Osteoblast (primary cell): ENCODE measurements at regions not wholly inside any gene's neighbourhood (a gene's known extent, or its start where the extent isn't known, plus 50 kb on each side); places are given as distances from the start of the nearest gene placed in this dataset.

ENCODE experiments used
- DNase-seq: peaks from one replicate; pipeline ENCODE4 v3.0.0; 2011; ENCODE audit warnings: low spot score, mixed read lengths; ENCODE audit not compliant: insufficient read length; ENCODE audit errors: missing footprints
- H2AFZ ChIP-seq: 2 replicates; pipeline ENCODE4 v1.6.0; 2011; ENCODE audit warnings: mild to moderate bottlenecking, low read length
- H3K27ac ChIP-seq: 2 replicates; pipeline ENCODE4 v1.5.1; 2011; ENCODE audit warnings: mild to moderate bottlenecking, low read depth, low read length, moderate library complexity
- H3K27me3 ChIP-seq: 2 replicates; pipeline ENCODE4 v1.6.0; 2012; ENCODE audit warnings: mild to moderate bottlenecking, control low read depth, inconsistent platforms, low read length, moderate library complexity; ENCODE audit not compliant: insufficient read depth
- H3K36me3 ChIP-seq: 2 replicates; pipeline ENCODE4 v1.5.1; 2011; ENCODE audit warnings: mild to moderate bottlenecking, low read length, control low read depth, moderate library complexity; ENCODE audit not compliant: insufficient read depth
- H3K4me1 ChIP-seq: 2 replicates; pipeline ENCODE4 v1.5.1; 2011; ENCODE audit warnings: mild to moderate bottlenecking, low read length, control low read depth, moderate library complexity; ENCODE audit not compliant: insufficient read depth
- H3K4me2 ChIP-seq: 2 replicates; pipeline ENCODE4 v1.6.0; 2011; ENCODE audit warnings: mild to moderate bottlenecking, low read length; ENCODE audit not compliant: insufficient read depth
- H3K4me3 ChIP-seq: fragments of 200-600 bp; sonication (generic); 3 replicates; pipeline ENCODE4 v1.5.1; 2012; ENCODE audit warnings: mild to moderate bottlenecking, low read length, inconsistent platforms; ENCODE audit not compliant: insufficient read depth
- H3K79me2 ChIP-seq: 2 replicates; pipeline ENCODE4 v1.6.0; 2012; ENCODE audit warnings: mild to moderate bottlenecking, low read length, control low read depth, inconsistent platforms; ENCODE audit not compliant: insufficient read depth
- H3K9me3 ChIP-seq: 2 replicates; pipeline ENCODE4 v1.5.1; 2011; ENCODE audit warnings: low read depth, low read length, control low read depth
- H4K20me1 ChIP-seq: 2 replicates; pipeline ENCODE4 v1.6.0; 2012; ENCODE audit warnings: mild to moderate bottlenecking, low read length, control low read depth; ENCODE audit not compliant: insufficient read depth
- CTCF ChIP-seq: IDR thresholded peaks from 2 replicates; pipeline ENCODE4 v1.5.1; 2011; ENCODE audit warnings: mild to moderate bottlenecking, low read depth, low read length, moderate library complexity; ENCODE audit errors: extremely low read depth

- Histone ChIP-seq H3K27ac (no peak overlapping the region), H2AFZ (peak overlapping the region; percentile 59), H3K4me1 (peaks cover 7% of the 10 kb centered on the region), H3K36me3 (no peaks in the 10 kb centered on the region), H3K9me3 (no peaks in the 10 kb centered on the region), H3K4me3 (peak overlapping the region; percentile 73), H4K20me1 (no peaks in the 10 kb centered on the region), H3K27me3 (peaks cover 10% of the 10 kb centered on the region), H3K79me2 (no peaks in the 10 kb centered on the region), H3K4me2 (peak overlapping the region; percentile 88)
- TF ChIP-seq CTCF, result no peak
- peak; percentile 92 for DNase-seq
Measured at GRCh38 chr9:129436751-129437625, 183.9 kb downstream of the C9orf50 start.

GRCh38 chr9:129435988-129436717 lies 184.7 kb downstream of the C9orf50 start:
- H3K9me3 ChIP-seq, result no peaks in the 10 kb centered on the region
- no peak for DNase-seq
- H3K4me1 ChIP-seq, result peaks cover 7% of the 10 kb centered on the region
- no peak for TF ChIP-seq CTCF
- no peaks in the 10 kb centered on the region for H3K79me2 ChIP-seq
- H4K20me1 ChIP-seq, result no peaks in the 10 kb centered on the region
- H3K4me2 ChIP-seq, result no peak overlapping the region
- H3K4me3 ChIP-seq, result peak overlapping the region; percentile 73
- H3K36me3 ChIP-seq, result no peaks in the 10 kb centered on the region
- peaks cover 10% of the 10 kb centered on the region for H3K27me3 ChIP-seq
- no peak overlapping the region for H3K27ac ChIP-seq
- no peak overlapping the region for H2AFZ ChIP-seq

GRCh38 chr9:129435291-129435690 lies 185.6 kb downstream of the C9orf50 start:
- Histone ChIP-seq H3K27me3 (peaks cover 10% of the 10 kb centered on the region), H3K36me3 (no peaks in the 10 kb centered on the region), H2AFZ (no peak overlapping the region), H3K27ac (no peak overlapping the region), H3K4me1 (peaks cover 7% of the 10 kb centered on the region), H3K4me3 (no peak overlapping the region), H3K4me2 (no peak overlapping the region), H3K9me3 (no peaks in the 10 kb centered on the region), H3K79me2 (no peaks in the 10 kb centered on the region), H4K20me1 (no peaks in the 10 kb centered on the region)
- DNase-seq, result no peak
- no peak for TF ChIP-seq CTCF

- Histone ChIP-seq H3K36me3 (no peaks in the 10 kb centered on the region), H3K4me2 (no peak overlapping the region), H3K4me3 (no peak overlapping the region), H3K27ac (no peak overlapping the region), H3K27me3 (peaks cover 10% of the 10 kb centered on the region), H2AFZ (no peak overlapping the region), H3K79me2 (no peaks in the 10 kb centered on the region), H3K4me1 (peaks cover 7% of the 10 kb centered on the region), H4K20me1 (no peaks in the 10 kb centered on the region), H3K9me3 (no peaks in the 10 kb centered on the region)
- no peak for DNase-seq
- no peak for TF ChIP-seq CTCF
Measured at GRCh38 chr9:129434187-129434586, 186.7 kb downstream of the C9orf50 start.
